Glomerular visceral epithelial cell (primary cell): ENCODE measurements at regions not wholly inside any gene's neighbourhood (a gene's known extent, or its start where the extent isn't known, plus 50 kb on each side); places are given as distances from the start of the nearest gene placed in this dataset.

Experiments
- DNase-seq: peaks from one replicate; pipeline ENCODE4 v3.0.0-alpha.2; 2016; ENCODE audit errors: extremely low spot score

GRCh38 chr21:38887062-38887686, 81.4 kb downstream of the ETS2 start:
- DNase-seq = no peak

- DNase-seq = no peak
Observed at GRCh38 chr21:38885909-38886308, 80.2 kb downstream of the ETS2 start.

- DNase-seq = no peak
Observed at GRCh38 chr21:38884440-38884839, 78.7 kb downstream of the ETS2 start.

- DNase-seq = no peak
Observed at GRCh38 chr21:38883142-38883541, 77.4 kb downstream of the ETS2 start.

- DNase-seq = no peak
Observed at GRCh38 chr21:38881131-38881530, 75.4 kb downstream of the ETS2 start.

GRCh38 chr21:38880577-38880966, 74.8 kb downstream of the ETS2 start:
- no peak for DNase-seq

GRCh38 chr21:38879912-38880576, 74.3 kb downstream of the ETS2 start:
- DNase-seq = no peak

GRCh38 chr21:38878379-38879179, 72.8 kb downstream of the ETS2 start:
- DNase-seq = no peak

GRCh38 chr21:38875694-38876492, 70.2 kb downstream of the ETS2 start:
- DNase-seq = no peak
